ENCODE measurements at regions not wholly inside any gene's neighbourhood (a gene's known extent, or its start where the extent isn't known, plus 50 kb on each side); places are given as distances from the start of the nearest gene placed in this dataset.
"Not testable (repeated sequence)": the region's sequence is repeated elsewhere in the genome, so short reads cannot be mapped to it uniquely, and the experiment has no call there.

GRCh38 chr11:23457641-23458040, 597.4 kb upstream of the CCDC179 start:
- DNase-seq (ENCODE audit: low read depth): no peak
- no peak for TF ChIP-seq CTCF (IDR thresholded peaks at IDR 0.05; ENCODE audit: control insufficient read depth, insufficient read depth, low read depth, low read length, missing control alignments)
- no peak overlapping the region for H3K4me3 ChIP-seq (ENCODE audit: control insufficient read depth, low read depth, low read length)

DNA sequence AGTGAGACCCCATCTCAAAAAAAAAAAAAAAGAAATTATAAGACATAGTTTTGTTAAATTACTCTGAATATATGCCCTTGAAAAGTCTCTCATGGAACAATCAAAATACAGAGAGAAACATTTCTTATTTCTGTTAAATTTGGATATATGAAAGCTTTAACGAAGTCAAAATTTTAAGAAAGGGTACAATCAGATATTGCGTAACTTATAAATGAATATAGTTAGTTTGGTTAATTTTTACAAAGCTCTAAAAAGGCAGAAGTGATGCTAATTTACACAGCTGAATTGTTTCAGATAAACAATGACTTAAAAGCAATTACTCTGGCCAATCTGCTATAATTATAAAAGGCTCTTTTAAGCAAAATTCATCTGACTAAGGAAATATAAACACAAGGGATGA, 611.6 kb upstream of the CCDC179 start:
- no peak for TF ChIP-seq CTCF (IDR thresholded peaks at IDR 0.05; ENCODE audit: control insufficient read depth, insufficient read depth, low read depth, low read length, missing control alignments)

GRCh38 chr11:23473782-23474181, 613.5 kb upstream of the CCDC179 start:
- no peak for DNase-seq (ENCODE audit: low read depth)
- TF ChIP-seq CTCF (IDR thresholded peaks at IDR 0.05; ENCODE audit: control insufficient read depth, insufficient read depth, low read depth, low read length, missing control alignments): no peak
- no peak overlapping the region for H3K4me3 ChIP-seq (ENCODE audit: control insufficient read depth, low read depth, low read length)

More for the DNA sequence above, 611.6 kb upstream of the CCDC179 start:
- no peak for DNase-seq (ENCODE audit: low read depth)
- H3K4me3 ChIP-seq (ENCODE audit: control insufficient read depth, low read depth, low read length): no peak overlapping the region

- no peak for DNase-seq (ENCODE audit: low read depth)
- H3K4me3 ChIP-seq (ENCODE audit: control insufficient read depth, low read depth, low read length): no peak overlapping the region
- TF ChIP-seq CTCF (IDR thresholded peaks at IDR 0.05; ENCODE audit: control insufficient read depth, insufficient read depth, low read depth, low read length, missing control alignments): no peak
Observed at GRCh38 chr11:23480736-23481135, 620.5 kb upstream of the CCDC179 start.

DNA sequence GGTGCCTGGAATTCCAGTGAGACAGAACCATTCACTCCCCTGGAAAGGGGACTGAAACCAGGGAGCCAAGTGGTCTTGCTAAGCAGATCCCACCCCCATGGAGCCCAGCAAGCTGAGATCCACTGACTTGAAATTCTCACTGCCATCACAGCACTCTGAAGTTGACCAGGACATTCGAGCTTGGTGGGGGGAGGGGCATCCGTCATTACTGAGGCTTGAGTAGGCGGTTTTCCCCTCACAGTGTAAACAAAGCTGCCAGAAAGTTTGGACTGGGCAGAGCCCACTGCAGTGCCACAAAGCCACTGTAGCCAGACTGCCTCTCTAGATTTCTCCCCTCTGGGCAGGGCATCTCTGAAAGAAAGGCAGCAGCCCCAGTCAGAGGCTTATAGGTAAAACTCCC, 623.9 kb upstream of the CCDC179 start:
- not testable (repeated sequence) for DNase-seq (ENCODE audit: low read depth); H3K4me3 ChIP-seq (ENCODE audit: control insufficient read depth, low read depth, low read length)

GRCh38 chr11:23484618-23485017, 624.3 kb upstream of the CCDC179 start:
- H3K4me3 ChIP-seq (ENCODE audit: control insufficient read depth, low read depth, low read length); DNase-seq (ENCODE audit: low read depth): not testable (repeated sequence)

DNA sequence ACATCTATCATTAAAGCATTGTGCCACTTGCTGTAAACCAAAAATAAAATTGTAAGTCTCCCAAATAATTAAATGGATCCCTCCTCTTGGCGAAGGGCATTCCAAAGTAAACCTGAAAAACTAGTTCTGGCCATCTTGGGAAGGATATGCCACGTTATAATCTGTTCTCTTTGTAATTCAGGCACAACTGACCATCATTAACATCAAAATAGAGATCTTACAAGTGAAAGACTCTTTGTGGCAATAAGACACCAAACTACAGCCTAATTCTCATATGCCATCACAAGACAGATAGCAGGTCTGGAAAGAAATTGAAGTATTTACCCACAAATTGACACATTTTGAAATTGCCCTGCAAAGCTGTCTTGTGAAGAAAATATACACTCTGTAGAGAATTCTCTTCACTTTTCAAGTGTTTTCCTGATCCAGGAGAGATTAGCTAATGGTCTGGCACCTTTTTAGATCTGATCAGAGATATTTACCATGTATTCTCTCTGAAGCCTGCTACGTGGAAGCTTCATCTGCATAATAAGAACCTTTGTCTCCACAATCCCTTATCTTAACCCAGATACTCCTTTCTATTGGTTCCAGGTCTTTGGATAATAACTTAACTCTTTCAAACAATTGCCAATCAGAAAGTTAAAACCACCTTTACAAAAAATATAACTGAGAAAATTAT, 630.4 kb upstream of the CCDC179 start:
- DNase-seq (ENCODE audit: low read depth): no peak
- H3K4me3 ChIP-seq (ENCODE audit: control insufficient read depth, low read depth, low read length): no peak overlapping the region
- TF ChIP-seq CTCF (IDR thresholded peaks at IDR 0.05; ENCODE audit: control insufficient read depth, insufficient read depth, low read depth, low read length, missing control alignments): no peak

DNA sequence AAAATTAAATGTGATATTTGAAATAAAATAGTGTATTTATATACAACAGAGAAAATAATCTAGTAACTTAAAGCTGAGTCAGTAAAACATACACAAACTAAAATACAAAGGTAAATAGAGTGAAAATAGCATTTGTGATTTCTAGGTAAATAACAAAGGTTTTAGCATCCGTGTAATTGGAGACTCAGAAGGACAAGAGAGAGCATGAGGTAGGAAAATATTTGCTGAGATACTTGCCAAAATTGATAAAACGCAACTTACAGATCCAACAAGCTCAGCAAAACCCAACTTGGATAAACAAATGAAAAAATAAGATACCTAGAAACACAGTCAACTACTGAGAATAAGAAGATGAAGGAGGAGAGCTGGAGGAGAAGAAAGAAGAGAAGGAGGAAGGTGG, 634.7 kb upstream of the CCDC179 start:
- no peak for TF ChIP-seq CTCF (IDR thresholded peaks at IDR 0.05; ENCODE audit: control insufficient read depth, insufficient read depth, low read depth, low read length, missing control alignments)
- no peak overlapping the region for H3K4me3 ChIP-seq (ENCODE audit: control insufficient read depth, low read depth, low read length)
- DNase-seq (ENCODE audit: low read depth): no peak

All from AG09309 (cell line).